Urinary bladder (tissue), 3 donors: ENCODE measurements at regions not wholly inside any gene's neighbourhood (a gene's known extent, or its start where the extent isn't known, plus 50 kb on each side); places are given as distances from the start of the nearest gene placed in this dataset.
"Not testable (repeated sequence)": the region's sequence is repeated elsewhere in the genome, so short reads cannot be mapped to it uniquely, and the experiment has no call there.

ENCODE experiments used
- DNase-seq: peaks from one replicate; pipeline ENCODE4 v3.0.0-alpha.2; 2015; ENCODE audit errors: extremely low spot score
- H3K27ac ChIP-seq: one replicate; pipeline ENCODE4 v1.5.1; 2013; ENCODE audit warnings: low read depth, mild to moderate bottlenecking, moderate library complexity
- H3K36me3 ChIP-seq: one replicate; pipeline ENCODE4 v1.6.1; 2013; ENCODE audit warnings: mild to moderate bottlenecking, moderate library complexity; ENCODE audit not compliant: insufficient read depth
- H3K4me1 ChIP-seq: one replicate; pipeline ENCODE4 v1.6.1; 2013; ENCODE audit warnings: mild to moderate bottlenecking, moderate library complexity; ENCODE audit not compliant: insufficient read depth
- H3K4me3 ChIP-seq: one replicate; pipeline ENCODE4 v1.5.1; 2013; ENCODE audit warnings: low read depth, low read length
- WGBS: extraction: QIAGEN DNeasy Blood & Tissue Kit; methylation state at CpG from one replicate; pipeline ENCODE4 v1.1.7; 2013; 5-methylcytosine and 5-hydroxymethylcytosine counted together
- donor health status: healthy with polysubstance abuse.
- donor health status: healthy.

- no peak overlapping the region for H3K27ac ChIP-seq
- no peak overlapping the region for H3K4me3 ChIP-seq
- WGBS = 92% methylated on average over 1 of the region's 1 CpG
- H3K36me3 ChIP-seq = peaks cover 2% of the 10 kb centered on the region
- no peaks in the 10 kb centered on the region for H3K4me1 ChIP-seq
- DNase-seq = no peak
These were observed 248.9 kb upstream of the CWC22 start for GRCh38 chr2:180255981-180256380.

GRCh38 chr2:180254872-180255271, 247.8 kb upstream of the CWC22 start:
- H3K36me3 ChIP-seq = peaks cover 2% of the 10 kb centered on the region
- H3K27ac ChIP-seq = no peak overlapping the region
- H3K4me1 ChIP-seq = no peaks in the 10 kb centered on the region
- 63% methylated on average over 1 of the region's 1 CpG for WGBS
- no peak for DNase-seq
- H3K4me3 ChIP-seq = no peak overlapping the region

GRCh38 chr2:180247658-180248057, 240.6 kb upstream of the CWC22 start:
- Histone ChIP-seq H3K36me3 (no peaks in the 10 kb centered on the region), H3K27ac (no peak overlapping the region), H3K4me3 (no peak overlapping the region), H3K4me1 (no peaks in the 10 kb centered on the region)
- no peak for DNase-seq
- WGBS = 77% methylated on average over 2 of the region's 2 CpGs

GRCh38 chr2:180246268-180246667, 239.2 kb upstream of the CWC22 start:
- DNase-seq = no peak
- H3K4me3 ChIP-seq = no peak overlapping the region
- no peaks in the 10 kb centered on the region for H3K4me1 ChIP-seq
- no peaks in the 10 kb centered on the region for H3K36me3 ChIP-seq
- WGBS = 46% methylated on average over 2 of the region's 2 CpGs
- H3K27ac ChIP-seq = no peak overlapping the region

GRCh38 chr2:180240774-180241173, 233.7 kb upstream of the CWC22 start:
- no peak overlapping the region for H3K4me3 ChIP-seq
- H3K4me1 ChIP-seq = no peaks in the 10 kb centered on the region
- H3K27ac ChIP-seq = no peak overlapping the region
- no peak for DNase-seq
- H3K36me3 ChIP-seq = no peaks in the 10 kb centered on the region

GRCh38 chr2:180238729-180239128, 231.6 kb upstream of the CWC22 start:
- H3K27ac ChIP-seq = no peak overlapping the region

GRCh38 chr2:180236061-180236460, 229.0 kb upstream of the CWC22 start:
- H3K36me3 ChIP-seq, H3K4me1 ChIP-seq, H3K4me3 ChIP-seq, DNase-seq, H3K27ac ChIP-seq: not testable (repeated sequence)
- WGBS = 90% methylated on average over 3 of the region's 3 CpGs

More at GRCh38 chr2:180238729-180239128, 231.6 kb upstream of the CWC22 start:
- Histone ChIP-seq H3K4me3 (no peak overlapping the region), H3K4me1 (no peaks in the 10 kb centered on the region), H3K36me3 (no peaks in the 10 kb centered on the region)
- WGBS = 84% methylated on average over 8 of the region's 8 CpGs
- no peak for DNase-seq

- not testable (repeated sequence) for H3K4me1 ChIP-seq, H3K36me3 ChIP-seq, H3K27ac ChIP-seq, H3K4me3 ChIP-seq, DNase-seq
- 93% methylated on average over 4 of the region's 4 CpGs for WGBS
These were observed 228.4 kb upstream of the CWC22 start for GRCh38 chr2:180235506-180235905.

GRCh38 chr2:180234991-180235390, 227.9 kb upstream of the CWC22 start:
- not testable (repeated sequence) for DNase-seq, H3K4me1 ChIP-seq, H3K4me3 ChIP-seq, H3K36me3 ChIP-seq, H3K27ac ChIP-seq
- 97% methylated on average over 5 of the region's 5 CpGs for WGBS

- Histone ChIP-seq H3K27ac (no peak overlapping the region), H3K4me1 (no peaks in the 10 kb centered on the region), H3K36me3 (no peaks in the 10 kb centered on the region), H3K4me3 (no peak overlapping the region)
- 20% methylated on average over 1 of the region's 1 CpG for WGBS
- DNase-seq = no peak
These were observed 223.9 kb upstream of the CWC22 start for GRCh38 chr2:180231015-180231414.

GRCh38 chr2:180227461-180227860, 220.4 kb upstream of the CWC22 start:
- 81% methylated on average over 2 of the region's 2 CpGs for WGBS
- Histone ChIP-seq H3K4me3 (no peak overlapping the region), H3K4me1 (no peaks in the 10 kb centered on the region), H3K36me3 (no peaks in the 10 kb centered on the region), H3K27ac (no peak overlapping the region)
- DNase-seq = no peak

- Histone ChIP-seq H3K4me1 (no peaks in the 10 kb centered on the region), H3K36me3 (no peaks in the 10 kb centered on the region), H3K27ac (no peak overlapping the region), H3K4me3 (no peak overlapping the region)
- no peak for DNase-seq
These were observed 218.0 kb upstream of the CWC22 start for GRCh38 chr2:180225118-180225517.

- no peak overlapping the region for H3K4me3 ChIP-seq
- whole genome bisulfite sequencing = 38% methylated on average over 1 of the region's 1 CpG
- H3K27ac ChIP-seq = no peak overlapping the region
- no peak for DNase-seq
- H3K36me3 ChIP-seq = no peaks in the 10 kb centered on the region
- H3K4me1 ChIP-seq = no peaks in the 10 kb centered on the region
These were observed 215.5 kb upstream of the CWC22 start for GRCh38 chr2:180222644-180223043.

- H3K4me1 ChIP-seq = no peaks in the 10 kb centered on the region
- H3K4me3 ChIP-seq = no peak overlapping the region
- H3K36me3 ChIP-seq = no peaks in the 10 kb centered on the region
- 44% methylated on average over 1 of the region's 1 CpG for WGBS
- H3K27ac ChIP-seq = no peak overlapping the region
- DNase-seq = no peak
These were observed 212.4 kb upstream of the CWC22 start for GRCh38 chr2:180219491-180219890.

GRCh38 chr2:180208841-180209240, 201.7 kb upstream of the CWC22 start:
- Histone ChIP-seq H3K4me3 (no peak overlapping the region), H3K4me1 (no peaks in the 10 kb centered on the region), H3K27ac (no peak overlapping the region), H3K36me3 (no peaks in the 10 kb centered on the region)
- 50% methylated on average over 2 of the region's 2 CpGs for WGBS
- no peak for DNase-seq
